ENCODE measurements at regions not wholly inside any gene's neighbourhood (a gene's known extent, or its start where the extent isn't known, plus 50 kb on each side); places are given as distances from the start of the nearest gene placed in this dataset.

DNA sequence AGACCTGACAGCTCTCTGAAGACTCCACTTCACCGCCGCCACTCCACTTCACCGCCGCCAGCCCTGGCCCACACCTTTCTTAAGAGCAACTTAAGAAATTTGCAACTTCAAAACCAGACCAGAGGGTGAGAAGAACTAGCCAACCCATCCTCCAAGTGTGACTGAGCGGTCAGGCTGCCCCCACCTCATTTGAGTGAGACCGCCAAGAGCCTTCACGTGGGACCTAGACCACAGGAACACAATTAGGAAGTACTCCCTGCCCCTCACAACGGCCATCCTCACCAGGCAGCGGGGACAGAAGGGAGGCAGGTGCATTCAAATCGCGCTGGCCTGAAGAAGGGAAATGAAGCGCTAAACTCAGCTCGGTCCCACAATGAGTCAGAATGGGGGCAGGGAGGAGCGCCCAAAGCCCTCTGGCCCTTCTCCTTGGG lies 156.8 kb upstream of the BCL6 start:
- DNase-seq (ENCODE audit: low spot score), result no peak

DNA sequence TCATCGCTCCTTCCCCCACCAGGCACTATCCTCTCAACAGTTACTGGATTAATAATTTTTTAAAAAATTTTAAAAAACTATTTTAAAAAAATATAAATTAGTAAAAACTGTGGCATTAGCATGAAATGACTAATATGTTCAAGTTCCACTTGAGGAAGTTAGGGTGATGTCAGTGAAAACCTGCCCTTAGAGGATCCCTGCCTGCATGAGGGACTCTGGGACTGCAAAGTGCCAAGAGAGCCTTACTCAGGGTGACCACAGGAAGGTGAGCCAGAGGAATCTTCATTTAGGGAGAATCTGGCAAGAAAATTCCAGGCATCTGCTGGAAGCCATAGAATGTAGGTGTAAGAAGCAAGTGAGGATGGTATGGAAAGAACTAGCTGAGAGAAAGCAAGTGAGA lies 157.7 kb upstream of the BCL6 start:
- no peak for DNase-seq (ENCODE audit: low spot score)

GRCh38 chr3:187903697-187904096 lies 158.4 kb upstream of the BCL6 start:
- no peak for DNase-seq (ENCODE audit: low spot score)

DNA sequence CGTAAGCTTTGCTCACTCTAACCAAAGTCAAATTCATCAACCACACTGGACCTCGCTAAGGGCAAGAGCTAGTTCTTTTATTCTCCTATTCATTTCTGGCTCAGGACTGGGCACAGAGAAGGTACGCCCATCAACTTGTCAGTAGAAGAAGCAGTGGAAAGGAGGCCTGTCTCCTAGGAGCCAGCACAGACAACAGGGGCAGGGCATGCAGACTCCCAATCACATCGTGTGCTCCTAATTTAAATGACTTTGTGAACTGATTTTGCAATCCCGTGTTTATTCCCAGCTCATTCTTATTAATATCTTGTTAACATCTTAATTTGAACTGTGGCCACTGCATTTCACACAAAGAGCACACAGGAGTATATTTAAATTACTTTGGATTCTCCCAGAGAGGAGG lies 161.1 kb upstream of the BCL6 start:
- DNase-seq (ENCODE audit: low spot score), result no peak

GRCh38 chr3:187906920-187907319 lies 161.7 kb upstream of the BCL6 start:
- no peak for DNase-seq (ENCODE audit: low spot score)

DNA sequence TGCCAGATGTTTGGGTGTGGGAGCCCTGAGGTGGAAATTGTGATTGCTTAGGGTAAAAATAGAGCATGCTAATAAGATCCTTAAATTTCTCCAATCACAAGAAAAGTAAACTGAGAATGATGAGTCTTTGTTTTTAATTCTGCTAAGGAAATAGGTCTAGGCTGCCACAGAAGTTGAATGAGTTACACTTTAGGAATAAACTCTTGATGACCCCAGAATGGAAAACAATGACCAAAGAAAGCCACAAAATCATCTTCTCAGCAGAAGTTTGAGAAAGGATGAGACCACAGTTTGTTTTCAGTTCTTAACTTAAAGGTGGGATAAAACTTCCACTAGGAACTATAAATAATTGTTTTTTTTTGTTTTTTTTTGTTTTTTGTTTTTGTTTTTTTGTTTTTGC lies 164.6 kb upstream of the BCL6 start:
- DNase-seq (ENCODE audit: low spot score), result no peak

DNA sequence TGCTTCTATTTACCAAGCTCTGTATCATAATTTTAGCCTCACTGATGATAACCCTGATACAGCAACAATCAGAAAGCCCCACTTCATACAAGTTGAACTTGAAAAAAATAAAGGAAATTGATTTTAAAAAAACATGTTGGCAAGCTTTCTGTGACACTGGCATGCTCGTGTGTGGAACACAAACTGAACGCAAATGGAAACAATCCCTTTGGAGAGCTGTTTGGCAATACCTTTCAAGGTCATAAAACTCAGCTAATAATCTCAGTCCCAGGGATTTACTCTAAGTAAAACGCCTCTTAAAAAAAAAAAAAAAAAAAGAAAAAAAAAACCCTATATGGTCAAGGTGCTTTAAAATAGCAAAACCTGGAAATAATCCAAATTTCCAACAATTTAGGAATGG lies 166.7 kb upstream of the BCL6 start:
- no peak for DNase-seq (ENCODE audit: low spot score)

- no peak for DNase-seq (ENCODE audit: low spot score)
Observed at GRCh38 chr3:187913617-187914033, 168.4 kb upstream of the BCL6 start.

GRCh38 chr3:187914231-187914630 lies 169.0 kb upstream of the BCL6 start:
- DNase-seq (ENCODE audit: low spot score), result no peak

GRCh38 chr3:187916072-187916471 lies 170.8 kb upstream of the BCL6 start:
- DNase-seq (ENCODE audit: low spot score), result no peak

GRCh38 chr3:187918081-187918644 lies 172.9 kb upstream of the BCL6 start:
- no peak for DNase-seq (ENCODE audit: low spot score)

- no peak for DNase-seq (ENCODE audit: low spot score)
Observed at GRCh38 chr3:187919048-187919447, 173.8 kb upstream of the BCL6 start.

DNA sequence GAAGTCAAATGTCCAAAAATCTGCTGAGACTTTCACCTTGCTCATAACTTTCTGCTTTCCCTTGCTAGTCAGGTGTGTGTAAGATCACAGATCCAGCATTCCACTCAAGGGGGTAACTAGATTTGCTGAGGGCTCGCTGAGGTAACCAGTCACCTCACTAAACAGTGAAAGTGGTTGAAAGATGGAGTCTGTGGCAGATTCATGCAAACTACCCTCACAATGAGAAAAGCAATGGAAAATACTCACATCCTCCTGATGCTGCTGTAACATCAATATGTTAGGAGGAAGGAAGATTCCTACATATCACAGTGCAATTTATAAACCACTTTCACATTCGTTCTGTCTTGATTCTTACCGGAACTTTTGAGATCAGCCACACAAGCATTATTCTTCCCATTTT lies 174.3 kb upstream of the BCL6 start:
- DNase-seq (ENCODE audit: low spot score), result no peak

- no peak for DNase-seq (ENCODE audit: low spot score)
Observed at GRCh38 chr3:187920030-187920429, 174.8 kb upstream of the BCL6 start.

DNA sequence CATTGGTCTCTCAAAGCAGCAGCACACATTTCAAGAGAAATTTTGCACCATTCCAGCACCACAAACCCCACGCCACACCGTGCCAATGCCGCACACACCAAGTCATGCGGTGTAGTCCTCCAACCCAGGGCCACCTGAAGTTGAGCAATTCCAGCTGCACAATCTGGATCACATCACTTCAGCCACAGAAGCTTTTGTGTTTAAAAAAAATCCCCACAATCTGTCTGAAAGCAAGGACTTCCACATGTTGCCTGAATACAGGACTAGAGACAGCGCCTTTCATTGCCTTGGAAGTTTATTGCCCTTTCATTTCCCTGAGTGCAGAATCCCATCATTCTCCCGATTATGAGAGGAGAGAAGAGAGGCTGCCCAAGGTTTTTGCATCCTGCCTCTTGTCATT lies 175.6 kb upstream of the BCL6 start:
- DNase-seq (ENCODE audit: low spot score), result no peak

- no peak for DNase-seq (ENCODE audit: low spot score)
Observed at GRCh38 chr3:187921391-187922074, 176.3 kb upstream of the BCL6 start.

- DNase-seq (ENCODE audit: low spot score), result no peak
Observed at GRCh38 chr3:187922704-187923416, 177.6 kb upstream of the BCL6 start.

DNA sequence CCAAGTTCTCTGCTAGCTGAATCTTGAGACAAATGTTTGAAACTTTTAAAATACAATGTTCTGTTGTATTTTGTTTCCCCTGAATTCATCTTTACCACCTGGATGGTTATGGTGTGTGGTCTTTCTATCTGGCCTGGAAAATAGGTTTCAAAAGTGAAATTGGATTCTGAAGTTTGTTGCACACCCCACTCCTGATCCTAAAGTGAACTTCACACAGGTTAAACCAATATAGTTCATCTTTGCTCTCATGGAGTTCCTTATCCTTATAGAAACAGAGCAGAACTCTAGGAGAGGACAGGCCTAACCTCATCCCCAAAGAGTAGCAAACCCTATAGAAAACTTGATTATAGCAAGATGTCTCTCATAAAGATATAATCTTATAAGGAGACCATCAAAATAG lies 179.4 kb upstream of the BCL6 start:
- no peak for DNase-seq (ENCODE audit: low spot score)

DNA sequence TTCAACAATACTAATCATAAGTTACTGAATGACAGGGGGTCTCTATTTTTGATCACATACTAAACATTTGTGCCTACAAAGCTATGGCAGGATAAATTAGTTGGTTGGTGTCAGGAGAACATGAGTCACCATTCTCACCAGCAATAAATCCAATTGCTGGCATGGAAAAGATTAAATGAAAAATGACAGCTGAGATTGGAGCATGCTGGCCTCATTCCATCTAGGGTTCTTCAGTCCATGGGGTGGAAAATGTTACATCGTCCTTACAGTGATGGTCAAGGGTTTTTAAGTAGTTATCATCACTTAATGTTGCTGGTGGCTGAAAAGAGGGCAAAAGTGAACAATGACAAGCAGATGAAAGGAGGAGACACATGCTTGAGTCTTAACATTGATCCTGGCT lies 180.1 kb upstream of the BCL6 start:
- no peak for DNase-seq (ENCODE audit: low spot score)

DNA sequence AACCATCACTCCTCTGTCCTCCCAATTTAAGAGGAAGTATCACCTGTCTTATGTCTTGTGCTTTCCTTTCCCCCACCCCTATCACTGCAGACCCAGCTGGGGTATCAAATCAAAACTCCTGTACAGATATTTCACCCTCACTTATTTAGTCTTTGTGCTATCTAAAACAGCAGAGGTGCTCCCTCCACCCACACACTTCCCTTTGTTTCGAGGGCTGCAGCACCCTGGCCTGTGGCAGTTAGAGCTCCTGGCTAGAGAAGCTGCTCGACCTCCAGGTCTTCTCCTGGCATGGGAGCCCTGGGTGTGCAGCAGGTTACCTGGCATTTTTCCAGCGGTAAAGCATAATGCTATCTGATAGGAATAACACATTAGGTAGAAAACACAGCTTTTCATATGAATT lies 181.4 kb upstream of the BCL6 start:
- no peak for DNase-seq (ENCODE audit: low spot score)

DNA sequence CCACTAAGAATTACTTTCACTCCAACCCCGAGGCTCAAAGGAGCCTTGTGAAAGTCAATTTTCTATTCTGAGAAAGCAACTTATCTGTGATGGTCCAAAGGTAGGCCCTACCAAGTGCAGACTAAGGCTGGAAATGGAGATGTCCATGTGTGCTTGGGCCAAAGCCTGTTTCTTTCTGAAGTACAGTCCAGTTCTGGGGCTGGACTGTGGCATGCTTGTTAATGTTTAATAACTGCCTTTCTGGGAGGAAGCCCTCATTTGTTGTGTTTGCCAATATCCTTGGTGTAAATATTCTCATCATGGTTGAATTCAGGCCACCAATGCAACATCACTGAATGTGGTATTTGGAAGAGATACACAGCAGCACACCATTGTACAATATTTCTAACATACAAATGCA lies 182.3 kb upstream of the BCL6 start:
- DNase-seq (ENCODE audit: low spot score), result no peak

DNA sequence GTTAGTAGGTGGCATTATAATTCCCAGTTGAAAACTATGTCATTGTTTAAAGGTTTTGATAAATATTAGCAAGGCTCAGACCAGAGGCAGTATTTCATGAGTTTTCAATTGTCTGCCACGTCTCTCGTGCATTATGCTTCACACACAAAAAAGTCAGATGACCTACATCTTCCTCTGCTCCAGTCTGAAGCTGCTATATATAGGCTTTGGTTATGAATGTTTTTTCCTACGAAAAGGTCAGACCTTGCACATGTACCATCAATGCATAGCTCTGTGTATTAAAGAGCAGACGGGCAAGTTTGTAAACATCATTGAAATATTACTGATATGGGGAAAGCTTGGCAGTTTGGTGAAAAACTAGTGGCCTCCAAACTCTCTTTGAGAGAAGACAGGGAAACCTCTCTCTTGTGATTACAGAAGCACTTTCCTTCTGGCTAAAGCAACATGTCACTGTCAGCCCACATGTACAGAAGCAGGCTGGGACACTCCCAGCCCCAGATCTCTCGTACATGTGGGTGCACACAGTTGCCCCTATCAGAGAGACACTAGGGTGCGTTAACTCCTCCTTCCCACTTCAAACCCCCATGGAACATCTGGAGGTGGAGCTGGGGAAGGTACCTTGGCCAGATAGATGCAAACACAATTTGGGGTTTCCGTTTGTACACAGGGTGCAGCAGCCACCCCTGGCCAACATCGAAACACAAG lies 184.0 kb upstream of the BCL6 start:
- no peak for DNase-seq (ENCODE audit: low spot score)

- DNase-seq (ENCODE audit: low spot score), result no peak
Observed at GRCh38 chr3:187930021-187930420, 184.8 kb upstream of the BCL6 start.

All from globus pallidus (tissue), 1 donor.